ENCODE measurements at regions not wholly inside any gene's neighbourhood (a gene's known extent, or its start where the extent isn't known, plus 50 kb on each side); places are given as distances from the start of the nearest gene placed in this dataset.

- intact Hi-C loops (cut with DNase I; ENCODE audit: low total_unique reads): no loop called here
- no peak for DNase-seq (ENCODE audit: low spot score in 2 of 2)
- H3K27ac ChIP-seq: no peak overlapping the region
- H3K4me3 ChIP-seq: no peak overlapping the region
- TF ChIP-seq POLR2A (IDR thresholded peaks at IDR 0.05): no peak
- TF ChIP-seq POLR2AphosphoS5 (IDR thresholded peaks at IDR 0.05): no peak
- no peak for TF ChIP-seq CTCF (IDR thresholded peaks at IDR 0.05)
- H3K36me3 ChIP-seq: no peaks in the 10 kb centered on the region
- peaks cover 9 to 33% of the 10 kb centered on the region in 2 donors for H3K9me3 ChIP-seq
- peaks cover 0 to 4% of the 10 kb centered on the region in 2 donors for H3K27me3 ChIP-seq
- no peaks in the 10 kb centered on the region for H3K4me1 ChIP-seq
Observed at GRCh38 chr20:43803276-43803675, 76.5 kb upstream of the GTSF1L start.

GRCh38 chr20:43800186-43800585 is 73.4 kb upstream of the GTSF1L start:
- H3K27ac ChIP-seq: no peak overlapping the region
- no peaks in the 10 kb centered on the region for H3K4me1 ChIP-seq
- H3K4me3 ChIP-seq: no peak overlapping the region
- H3K36me3 ChIP-seq: no peaks in the 10 kb centered on the region
- H3K27me3 ChIP-seq: peaks cover 0 to 4% of the 10 kb centered on the region in 2 donors
- intact Hi-C loops (cut with DNase I; ENCODE audit: low total_unique reads): no loop called here
- no peak for DNase-seq (ENCODE audit: low spot score in 2 of 2)
- no peak for TF ChIP-seq POLR2AphosphoS5 (IDR thresholded peaks at IDR 0.05)
- TF ChIP-seq POLR2A (IDR thresholded peaks at IDR 0.05): no peak
- no peak for TF ChIP-seq CTCF (IDR thresholded peaks at IDR 0.05)
- peaks cover 9 to 25% of the 10 kb centered on the region in 2 donors for H3K9me3 ChIP-seq

GRCh38 chr20:43799741-43800140 is 72.9 kb upstream of the GTSF1L start:
- TF ChIP-seq POLR2A (IDR thresholded peaks at IDR 0.05) (no peak), POLR2AphosphoS5 (IDR thresholded peaks at IDR 0.05) (no peak), CTCF (IDR thresholded peaks at IDR 0.05) (no peak)

GRCh38 chr20:43799150-43799711 is 72.4 kb upstream of the GTSF1L start:
- H3K4me1 ChIP-seq: no peaks in the 10 kb centered on the region
- no peaks in the 10 kb centered on the region for H3K36me3 ChIP-seq
- intact Hi-C loops (cut with DNase I; ENCODE audit: low total_unique reads): no loop called here
- DNase-seq (ENCODE audit: low spot score in 2 of 2): no peak
- no peak overlapping the region for H3K27ac ChIP-seq
- H3K27me3 ChIP-seq: peaks cover 0 to 4% of the 10 kb centered on the region in 2 donors
- H3K9me3 ChIP-seq: peaks cover 9 to 16% of the 10 kb centered on the region in 2 donors
- TF ChIP-seq POLR2AphosphoS5 (IDR thresholded peaks at IDR 0.05) (no peak), CTCF (IDR thresholded peaks at IDR 0.05) (no peak), POLR2A (IDR thresholded peaks at IDR 0.05) (no peak)
- no peak overlapping the region for H3K4me3 ChIP-seq

More at GRCh38 chr20:43799741-43800140, 72.9 kb upstream of the GTSF1L start:
- Histone ChIP-seq H3K4me1 (no peaks in the 10 kb centered on the region), H3K9me3 (peaks cover 9 to 20% of the 10 kb centered on the region in 2 donors), H3K36me3 (no peaks in the 10 kb centered on the region), H3K27me3 (peaks cover 0 to 4% of the 10 kb centered on the region in 2 donors), H3K27ac (no peak overlapping the region), H3K4me3 (no peak overlapping the region)
- no peak for DNase-seq (ENCODE audit: low spot score in 2 of 2)
- intact Hi-C loops (cut with DNase I; ENCODE audit: low total_unique reads): no loop called here

DNA sequence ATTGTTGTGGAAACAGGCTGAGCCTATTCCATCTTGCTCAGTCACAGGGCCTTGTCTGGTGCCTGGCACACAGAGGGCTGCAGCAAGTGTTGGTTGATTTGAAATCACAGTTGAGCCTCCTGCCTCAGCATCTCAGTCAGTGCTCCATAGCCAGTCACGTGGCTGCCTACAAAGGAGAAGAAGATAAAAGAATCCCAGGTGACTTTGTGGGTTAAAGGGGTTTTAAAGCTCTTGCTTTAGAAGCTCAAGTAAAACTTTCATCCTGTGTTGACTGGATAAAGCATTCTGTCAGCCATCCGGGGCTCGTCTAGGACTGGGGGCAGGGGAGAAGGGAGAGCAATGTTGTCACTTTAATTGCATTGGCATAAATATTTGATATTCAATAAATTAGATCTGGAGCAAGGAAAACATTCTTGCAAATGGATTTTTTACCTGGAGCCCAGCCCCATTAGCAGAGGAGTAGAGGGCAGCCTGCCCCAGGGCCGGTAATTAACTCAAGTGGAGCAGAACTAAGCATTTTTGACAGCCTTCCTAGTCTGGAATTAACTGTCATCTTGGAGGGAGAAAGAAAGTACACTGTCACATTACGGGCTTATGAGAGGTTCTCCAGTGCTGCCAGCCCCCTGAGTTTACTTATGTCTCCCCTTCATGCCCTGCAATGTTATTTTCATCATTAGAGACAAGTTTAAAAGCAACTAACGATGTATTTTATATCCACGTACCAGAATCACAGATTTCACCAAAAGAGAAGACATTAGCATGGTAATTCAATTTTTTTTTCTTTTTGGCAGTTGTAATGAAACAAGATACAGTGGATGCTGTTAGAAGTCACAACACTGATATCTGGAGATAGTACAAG is 71.7 kb upstream of the GTSF1L start:
- no peak for DNase-seq (ENCODE audit: low spot score in 2 of 2)
- no peaks in the 10 kb centered on the region for H3K4me1 ChIP-seq
- intact Hi-C loops (cut with DNase I; ENCODE audit: low total_unique reads): no loop called here
- H3K36me3 ChIP-seq: no peaks in the 10 kb centered on the region
- no peak overlapping the region for H3K27ac ChIP-seq
- no peak for TF ChIP-seq POLR2AphosphoS5 (IDR thresholded peaks at IDR 0.05)
- TF ChIP-seq CTCF (IDR thresholded peaks at IDR 0.05): no peak
- TF ChIP-seq POLR2A (IDR thresholded peaks at IDR 0.05): no peak
- H3K4me3 ChIP-seq: no peak overlapping the region
- H3K9me3 ChIP-seq: peaks cover 7 to 9% of the 10 kb centered on the region in 2 donors
- peaks cover 0 to 4% of the 10 kb centered on the region in 2 donors for H3K27me3 ChIP-seq
